H9 (cell line): ENCODE measurements at regions not wholly inside any gene's neighbourhood (a gene's known extent, or its start where the extent isn't known, plus 50 kb on each side); places are given as distances from the start of the nearest gene placed in this dataset.

Experiments used
- DNase-seq: peaks from one replicate; pipeline ENCODE4 v3.0.0-alpha.2; 2017
- H2AFZ ChIP-seq: one replicate; pipeline ENCODE4 v1.6.1; 2013; ENCODE audit warnings: mild to moderate bottlenecking, low read length, control low read depth, moderate library complexity
- H2AK5ac ChIP-seq: 2 replicates; pipeline ENCODE4 v1.6.1; 2013; ENCODE audit warnings: low read length, control low read depth, mixed read lengths; ENCODE audit not compliant: insufficient read length
- H2BK120ac ChIP-seq: one replicate; pipeline ENCODE4 v1.6.1; 2013; ENCODE audit warnings: low read depth, mild to moderate bottlenecking, low read length, control low read depth, inconsistent platforms; ENCODE audit not compliant: poor library complexity, severe bottlenecking
- H2BK12ac ChIP-seq: 2 replicates; pipeline ENCODE4 v1.6.1; 2013; ENCODE audit warnings: low read length, control low read depth, mixed read lengths, low read depth; ENCODE audit not compliant: insufficient read length
- H2BK15ac ChIP-seq: 2 replicates; pipeline ENCODE4 v1.6.1; 2013; ENCODE audit warnings: low read depth, low read length, control low read depth
- H2BK20ac ChIP-seq: one replicate; pipeline ENCODE4 v1.6.1; 2013; ENCODE audit warnings: low read depth, mild to moderate bottlenecking, low read length, control low read depth, inconsistent platforms; ENCODE audit not compliant: poor library complexity, severe bottlenecking
- H2BK5ac ChIP-seq: 2 replicates; pipeline ENCODE4 v1.6.1; 2013; ENCODE audit warnings: low read length, control low read depth, mixed read lengths; ENCODE audit not compliant: insufficient read length
- H3K14ac ChIP-seq: 2 replicates; pipeline ENCODE4 v1.6.1; 2013; ENCODE audit warnings: low read length, control low read depth; ENCODE audit not compliant: insufficient read depth
- H3K18ac ChIP-seq: 2 replicates; pipeline ENCODE4 v1.6.1; 2013; ENCODE audit warnings: low read depth, mild to moderate bottlenecking, mixed read lengths, low read length, control low read depth; ENCODE audit not compliant: insufficient read length
- H3K23ac ChIP-seq: 2 replicates; pipeline ENCODE4 v1.6.1; 2013; ENCODE audit warnings: low read length, control low read depth, mixed read lengths, low read depth; ENCODE audit not compliant: insufficient read length
- H3K23me2 ChIP-seq: 2 replicates; pipeline ENCODE4 v1.6.1; 2013; ENCODE audit warnings: low read depth, mild to moderate bottlenecking, mixed read lengths, low read length, control low read depth; ENCODE audit not compliant: insufficient read length, poor library complexity, severe bottlenecking
- H3K27ac ChIP-seq: 2 replicates; pipeline ENCODE4 v1.5.1; 2013; ENCODE audit warnings: low read length, control low read depth, mixed read lengths, low read depth; ENCODE audit not compliant: insufficient read length
- H3K27me3 ChIP-seq: 2 replicates; pipeline ENCODE4 v1.6.1; 2013; ENCODE audit warnings: low read length, control low read depth, inconsistent platforms; ENCODE audit not compliant: insufficient read depth
- H3K4ac ChIP-seq: 2 replicates; pipeline ENCODE4 v1.6.1; 2013; ENCODE audit warnings: low read depth, mild to moderate bottlenecking, control low read depth, inconsistent platforms, low read length, moderate library complexity
- H3K4me1 ChIP-seq: 2 replicates; pipeline ENCODE4 v1.6.1; 2013; ENCODE audit warnings: low read length, control low read depth, inconsistent platforms; ENCODE audit not compliant: insufficient read depth
- H3K4me2 ChIP-seq: 2 replicates; pipeline ENCODE4 v1.6.1; 2013; ENCODE audit warnings: low read length, control low read depth, mixed read lengths; ENCODE audit not compliant: insufficient read length, insufficient read depth
- H3K56ac ChIP-seq: 2 replicates; pipeline ENCODE4 v1.6.1; 2013; ENCODE audit warnings: low read depth, mild to moderate bottlenecking, mixed read lengths, low read length, control low read depth; ENCODE audit not compliant: insufficient read length
- H3K79me1 ChIP-seq: 2 replicates; pipeline ENCODE4 v1.6.1; 2013; ENCODE audit warnings: low read depth, mild to moderate bottlenecking, moderate library complexity, low read length, control low read depth, inconsistent platforms; ENCODE audit not compliant: insufficient read depth, poor library complexity, severe bottlenecking
- H3K79me2 ChIP-seq: 2 replicates; pipeline ENCODE4 v1.6.1; 2013; ENCODE audit warnings: low read length, control low read depth, inconsistent platforms; ENCODE audit not compliant: insufficient read depth
- H3K9ac ChIP-seq: 2 replicates; pipeline ENCODE4 v1.6.1; 2013; ENCODE audit warnings: low read length, control low read depth, mixed read lengths; ENCODE audit not compliant: insufficient read length; ENCODE audit errors: extremely low read depth
- H3K9me3 ChIP-seq: one replicate; pipeline ENCODE4 v1.6.1; 2013; ENCODE audit warnings: low read depth, low read length, inconsistent platforms; ENCODE audit not compliant: control insufficient read depth
- H3T11ph ChIP-seq: one replicate; pipeline ENCODE4 v1.6.1; 2013; ENCODE audit warnings: mild to moderate bottlenecking, low read length, control low read depth, inconsistent platforms
- H4K20me1 ChIP-seq: one replicate; pipeline ENCODE4 v1.6.1; 2013; ENCODE audit not compliant: control insufficient read depth, insufficient read length, insufficient read depth
- H4K5ac ChIP-seq: 2 replicates; pipeline ENCODE4 v1.6.1; 2013; ENCODE audit warnings: low read depth, mild to moderate bottlenecking, mixed read lengths, low read length, control low read depth; ENCODE audit not compliant: insufficient read length
- H4K8ac ChIP-seq: replicated peaks from 2 replicates; pipeline ENCODE4 v1.6.1; 2013; ENCODE audit warnings: low read length, control low read depth, mixed read lengths, low read depth; ENCODE audit not compliant: insufficient read length
- H4K91ac ChIP-seq: 2 replicates; pipeline ENCODE4 v1.6.1; 2013; ENCODE audit warnings: low read depth, mild to moderate bottlenecking, moderate library complexity, mixed read lengths, low read length, control low read depth; ENCODE audit not compliant: insufficient read length
- H3K27ac Mint-ChIP-seq, 3 experiments: 2 replicates in 2 of 3; 3 replicates in 1 of 3; pipeline ENCODE4 v1.8.0; 2020 to 2021; ENCODE audit warnings: mixed read lengths in 3 of 3, mild to moderate bottlenecking in 1 of 3, moderate library complexity in 1 of 3
- H3K27me3 Mint-ChIP-seq: 2 replicates; pipeline ENCODE4 v1.8.0; 2021; ENCODE audit warnings: low read depth, mild to moderate bottlenecking, moderate library complexity, mixed read lengths
- H3K36me3 Mint-ChIP-seq, 3 experiments: 2 replicates in 2 of 3; 3 replicates in 1 of 3; pipeline ENCODE4 v1.8.0; 2020 to 2021; ENCODE audit warnings: low read depth in 3 of 3, mixed read lengths in 3 of 3; ENCODE audit not compliant: insufficient read depth in 1 of 3
- H3K4me1 Mint-ChIP-seq, 2 experiments: 2 replicates each; pipeline ENCODE4 v1.8.0; 2020; ENCODE audit warnings: mixed read lengths in 2 of 2
- H3K4me3 Mint-ChIP-seq, 2 experiments: 2 replicates in 1 of 2; 3 replicates in 1 of 2; pipeline ENCODE4 v1.8.0; 2020 to 2021; ENCODE audit warnings: mild to moderate bottlenecking in 2 of 2, mixed read lengths in 2 of 2, moderate library complexity in 1 of 2
- H3K9me3 Mint-ChIP-seq, 2 experiments: 2 replicates in 1 of 2; 3 replicates in 1 of 2; pipeline ENCODE4 v1.8.0; 2020; ENCODE audit warnings: mild to moderate bottlenecking in 2 of 2, mixed read lengths in 2 of 2, moderate library complexity in 1 of 2
- WGBS: extraction: QIAGEN DNeasy Blood & Tissue Kit; methylation state at CpG from one replicate; pipeline ENCODE4 v1.1.7; 2013; ENCODE audit warnings: missing lambda C conversion rate, low lambda C conversion rate, mixed read lengths; ENCODE audit not compliant: insufficient read length; ENCODE audit errors: extremely low coverage; 5-methylcytosine and 5-hydroxymethylcytosine counted together
- TF ChIP-seq, protein P1 (sequence below): fragments of 200-600 bp; sonication (generic); conservative IDR thresholded peaks from 3 replicates; pipeline ENCODE4 v1.8.0; 2021; ENCODE audit warnings: antibody characterized with exemption, mild to moderate bottlenecking

DNA sequence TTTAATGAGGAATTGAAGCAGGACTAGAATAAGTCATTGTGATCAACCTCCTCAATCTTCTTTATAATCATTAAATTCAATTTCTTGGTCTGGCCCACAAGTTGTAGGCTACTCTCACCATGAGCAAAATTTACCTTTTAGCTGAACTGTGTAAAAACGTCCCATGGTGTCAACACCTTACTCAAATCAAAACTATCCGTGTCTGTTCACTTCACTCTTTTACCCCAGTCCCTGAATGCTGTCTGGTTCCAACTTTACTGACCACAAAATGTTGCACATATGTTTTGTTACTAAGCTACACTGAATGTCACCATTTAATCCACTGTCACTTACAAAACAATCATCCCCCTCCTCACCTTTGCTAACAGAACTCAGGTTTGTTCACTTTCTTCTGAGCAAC is 951.6 kb upstream of the SLC39A10 start:
- no peak overlapping the region for H4K91ac ChIP-seq
- H2AK5ac ChIP-seq: no peak overlapping the region
- no peaks in the 10 kb centered on the region for H3K79me1 ChIP-seq
- H3K14ac ChIP-seq: no peak overlapping the region
- H3K27ac ChIP-seq: no peak overlapping the region
- H3K18ac ChIP-seq: no peak overlapping the region
- Mint-ChIP-seq H3K27me3 (no peaks in the 10 kb centered on the region; the same call in 1 of the 2 replicates), H3K4me1 (no peaks in the 10 kb centered on the region), H3K4me3 (no peak overlapping the region), H3K9me3 (no peaks in the 10 kb centered on the region), H3K27ac (no peak overlapping the region), H3K36me3 (no peaks in the 10 kb centered on the region)
- no peak overlapping the region for H2BK5ac ChIP-seq
- no peaks in the 10 kb centered on the region for H3K79me2 ChIP-seq
- no peak overlapping the region for H4K8ac ChIP-seq
- DNase-seq: no peak
- no peak overlapping the region for H3K56ac ChIP-seq
- H3K4ac ChIP-seq: no peak overlapping the region
- no CpG with 5 or more reads among the region's 2 CpGs for WGBS
- H4K5ac ChIP-seq: no peak overlapping the region
- no peak overlapping the region for H3K4me2 ChIP-seq
- H2AFZ ChIP-seq: no peak overlapping the region
- TF ChIP-seq, protein P1, sequence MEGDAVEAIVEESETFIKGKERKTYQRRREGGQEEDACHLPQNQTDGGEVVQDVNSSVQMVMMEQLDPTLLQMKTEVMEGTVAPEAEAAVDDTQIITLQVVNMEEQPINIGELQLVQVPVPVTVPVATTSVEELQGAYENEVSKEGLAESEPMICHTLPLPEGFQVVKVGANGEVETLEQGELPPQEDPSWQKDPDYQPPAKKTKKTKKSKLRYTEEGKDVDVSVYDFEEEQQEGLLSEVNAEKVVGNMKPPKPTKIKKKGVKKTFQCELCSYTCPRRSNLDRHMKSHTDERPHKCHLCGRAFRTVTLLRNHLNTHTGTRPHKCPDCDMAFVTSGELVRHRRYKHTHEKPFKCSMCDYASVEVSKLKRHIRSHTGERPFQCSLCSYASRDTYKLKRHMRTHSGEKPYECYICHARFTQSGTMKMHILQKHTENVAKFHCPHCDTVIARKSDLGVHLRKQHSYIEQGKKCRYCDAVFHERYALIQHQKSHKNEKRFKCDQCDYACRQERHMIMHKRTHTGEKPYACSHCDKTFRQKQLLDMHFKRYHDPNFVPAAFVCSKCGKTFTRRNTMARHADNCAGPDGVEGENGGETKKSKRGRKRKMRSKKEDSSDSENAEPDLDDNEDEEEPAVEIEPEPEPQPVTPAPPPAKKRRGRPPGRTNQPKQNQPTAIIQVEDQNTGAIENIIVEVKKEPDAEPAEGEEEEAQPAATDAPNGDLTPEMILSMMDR: no peak
- H3K4me1 ChIP-seq: no peaks in the 10 kb centered on the region
- H3K23ac ChIP-seq: no peak overlapping the region
- H3K9ac ChIP-seq: no peak overlapping the region
- H3K23me2 ChIP-seq: no peaks in the 10 kb centered on the region
- no peak overlapping the region for H2BK120ac ChIP-seq
- no peak overlapping the region for H2BK20ac ChIP-seq
- H4K20me1 ChIP-seq: no peaks in the 10 kb centered on the region
- H2BK15ac ChIP-seq: no peak overlapping the region
- no peak overlapping the region for H3T11ph ChIP-seq
- H3K27me3 ChIP-seq: no peaks in the 10 kb centered on the region
- no peaks in the 10 kb centered on the region for H3K9me3 ChIP-seq
- no peak overlapping the region for H2BK12ac ChIP-seq
